SH-SY5Y (cell line): ENCODE measurements at regions not wholly inside any gene's neighbourhood (a gene's known extent, or its start where the extent isn't known, plus 50 kb on each side); places are given as distances from the start of the nearest gene placed in this dataset.

Experiments used
- GATA2 ChIP-seq: IDR thresholded peaks from 2 replicates; pipeline ENCODE4 v1.6.1; 2011; ENCODE audit warnings: mild to moderate bottlenecking, low read depth, low read length
- GATA3 ChIP-seq: IDR thresholded peaks from 2 replicates; pipeline ENCODE4 v1.6.1; 2011; ENCODE audit warnings: low read depth, mild to moderate bottlenecking, low read length, moderate library complexity

DNA sequence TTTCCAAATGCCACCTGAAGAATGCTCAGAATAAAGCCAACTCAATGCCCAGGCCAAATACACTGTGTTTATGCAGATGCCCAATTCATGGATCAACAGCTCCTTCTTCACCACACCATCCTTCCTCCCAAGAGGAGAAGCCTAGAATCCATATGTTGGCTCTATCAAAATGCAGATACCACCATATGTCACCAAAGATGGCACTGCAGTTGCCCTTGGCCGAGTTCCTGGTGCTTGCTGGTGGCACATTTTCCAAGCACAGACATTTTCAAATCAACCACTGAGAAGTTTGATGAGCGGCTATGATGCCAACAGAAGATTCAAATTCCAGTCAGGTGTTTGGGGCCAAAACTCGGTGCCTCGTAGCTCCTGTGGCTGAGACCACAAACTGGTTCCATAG lies 430.3 kb downstream of the AJAP1 start:
- TF ChIP-seq GATA2 = no peak
- TF ChIP-seq GATA3 = no peak
